ENCODE measurements at regions not wholly inside any gene's neighbourhood (a gene's known extent, or its start where the extent isn't known, plus 50 kb on each side); places are given as distances from the start of the nearest gene placed in this dataset.

- no peak for TF ChIP-seq CTCF (IDR thresholded peaks at IDR 0.05)
- no peak for TF ChIP-seq POLR2A (IDR thresholded peaks at IDR 0.05)
- no peak for TF ChIP-seq POLR2AphosphoS5 (IDR thresholded peaks at IDR 0.05; ENCODE audit: insufficient read depth in 1 of 2, low read depth in 1 of 2)
These were observed 203.6 kb downstream of the CAAP1 start for GRCh38 chr9:26689041-26689440.
